Subcutaneous abdominal adipose tissue (tissue), 5 donors: ENCODE measurements at regions not wholly inside any gene's neighbourhood (a gene's known extent, or its start where the extent isn't known, plus 50 kb on each side); places are given as distances from the start of the nearest gene placed in this dataset.

ENCODE experiments used
- H3K27ac ChIP-seq: one replicate; pipeline ENCODE4 v1.7.0; 2013; ENCODE audit warnings: low read depth, mild to moderate bottlenecking, inconsistent platforms, low read length, moderate library complexity
- H3K27me3 ChIP-seq, 5 donors: one replicate each; pipeline ENCODE4 v1.7.0; 2013; ENCODE audit warnings: low read length in 5 of 5, inconsistent platforms in 1 of 5; ENCODE audit not compliant: control insufficient read depth in 5 of 5, insufficient read depth in 4 of 5
- H3K36me3 ChIP-seq, 5 donors: one replicate each; pipeline ENCODE4 v1.7.0; 2013; ENCODE audit warnings: low read length in 5 of 5; ENCODE audit not compliant: control insufficient read depth in 5 of 5, insufficient read depth in 5 of 5
- H3K4me1 ChIP-seq, 5 donors: one replicate each; pipeline ENCODE4 v1.7.0; 2013; ENCODE audit warnings: low read length in 5 of 5, mild to moderate bottlenecking in 3 of 5, moderate library complexity in 1 of 5; ENCODE audit not compliant: control insufficient read depth in 5 of 5, insufficient read depth in 5 of 5
- H3K4me3 ChIP-seq, 5 donors: one replicate each; pipeline ENCODE4 v1.7.0; 2013; ENCODE audit warnings: low read length in 5 of 5, low read depth in 1 of 5
- H3K9ac ChIP-seq, 5 donors: one replicate each; pipeline ENCODE4 v1.7.0; 2013; ENCODE audit warnings: low read length in 5 of 5, mild to moderate bottlenecking in 4 of 5, moderate library complexity in 3 of 5
- H3K9me3 ChIP-seq, 5 donors: one replicate each; pipeline ENCODE4 v1.7.0; 2013; ENCODE audit warnings: low read length in 5 of 5; ENCODE audit not compliant: control insufficient read depth in 5 of 5
- donor health status: healthy.
- donor health status: healthy.
- donor health status: healthy.
- donor health status: healthy.
- donor health status: healthy.

GRCh38 chr15:93658026-93658816, 569.2 kb upstream of the RGMA start:
- no peaks in the 10 kb centered on the region for H3K36me3 ChIP-seq
- no peak overlapping the region for H3K9ac ChIP-seq
- H3K4me1 ChIP-seq = peaks cover 0 to 2% (median 0%) of the 10 kb centered on the region in 5 donors
- no peaks in the 10 kb centered on the region for H3K27me3 ChIP-seq
- H3K27ac ChIP-seq = no peak overlapping the region
- no peak overlapping the region for H3K4me3 ChIP-seq
- H3K9me3 ChIP-seq = no peaks in the 10 kb centered on the region

DNA sequence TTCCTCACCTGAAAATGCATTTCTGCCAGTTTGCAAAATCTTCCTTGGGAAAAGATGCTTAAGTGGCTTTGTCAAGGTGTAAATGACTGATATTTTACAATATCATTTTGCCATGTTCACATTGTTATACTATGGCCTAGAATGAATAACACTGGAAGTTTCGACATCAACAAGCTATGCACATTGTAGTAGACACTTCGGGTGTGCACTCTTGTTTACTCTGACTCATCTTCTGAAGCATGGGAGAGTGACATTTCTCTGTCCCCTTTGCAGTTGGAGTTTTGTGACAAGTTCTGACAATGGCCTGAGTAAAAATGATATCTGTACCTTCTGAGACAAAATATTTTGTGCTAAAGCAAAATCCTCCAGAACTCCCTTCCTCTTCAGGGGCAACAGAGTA, 567.0 kb upstream of the RGMA start:
- no peak overlapping the region for H3K4me3 ChIP-seq
- no peaks in the 10 kb centered on the region for H3K9me3 ChIP-seq
- H3K9ac ChIP-seq = no peak overlapping the region
- H3K27me3 ChIP-seq = no peaks in the 10 kb centered on the region
- H3K36me3 ChIP-seq = no peaks in the 10 kb centered on the region
- no peak overlapping the region for H3K27ac ChIP-seq
- peaks cover 0 to 2% (median 0%) of the 10 kb centered on the region in 5 donors for H3K4me1 ChIP-seq

GRCh38 chr15:93649691-93650235, 560.8 kb upstream of the RGMA start:
- H3K9ac ChIP-seq = no peak overlapping the region
- H3K4me1 ChIP-seq = peaks cover 0 to 2% (median 0%) of the 10 kb centered on the region in 5 donors
- no peak overlapping the region for H3K4me3 ChIP-seq
- no peaks in the 10 kb centered on the region for H3K9me3 ChIP-seq
- H3K27me3 ChIP-seq = no peaks in the 10 kb centered on the region
- H3K36me3 ChIP-seq = no peaks in the 10 kb centered on the region
- no peak overlapping the region for H3K27ac ChIP-seq

DNA sequence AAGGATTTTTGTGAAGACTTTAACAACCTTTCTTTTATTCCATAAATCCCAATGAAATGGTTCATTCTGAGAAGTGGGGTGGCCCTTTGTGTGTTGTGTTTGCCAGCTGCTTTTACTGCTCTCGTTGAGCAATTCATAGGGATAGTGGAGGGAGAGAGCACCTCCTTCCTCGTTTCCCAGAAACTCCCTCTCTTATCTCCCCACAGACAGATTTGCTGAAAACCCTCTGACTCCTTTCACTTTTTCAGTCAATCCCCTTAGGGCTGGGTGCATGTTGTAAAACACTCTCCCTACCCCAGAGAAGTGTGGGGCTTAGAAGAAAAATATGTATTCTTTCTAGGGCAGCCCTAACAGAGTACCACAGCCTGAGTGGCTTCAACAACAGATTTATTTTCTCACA, 557.2 kb upstream of the RGMA start:
- Histone ChIP-seq H3K27ac (no peak overlapping the region), H3K9ac (no peak overlapping the region), H3K27me3 (no peaks in the 10 kb centered on the region), H3K4me3 (no peak overlapping the region), H3K4me1 (peaks cover 0 to 9% (median 4%) of the 10 kb centered on the region in 5 donors), H3K36me3 (no peaks in the 10 kb centered on the region), H3K9me3 (no peaks in the 10 kb centered on the region)

DNA sequence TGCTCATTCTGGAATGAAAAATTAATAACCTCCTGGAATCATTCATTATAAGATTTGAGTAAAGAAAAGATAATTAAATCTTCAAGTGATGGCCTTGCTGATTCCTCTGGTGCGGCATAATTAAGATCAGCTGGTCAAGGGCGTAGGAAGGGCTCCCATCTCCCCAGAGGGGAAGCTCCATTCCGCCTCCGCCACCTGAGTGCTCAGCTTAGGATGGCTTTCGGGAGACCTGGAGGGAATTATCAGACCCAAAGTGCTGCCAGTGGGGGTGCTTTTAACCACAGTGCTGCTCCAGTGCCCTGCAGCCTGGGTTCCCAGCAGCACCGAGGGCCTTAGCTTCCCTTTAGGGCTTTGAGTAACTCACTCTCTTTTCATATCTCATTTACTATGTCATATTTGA, 556.6 kb upstream of the RGMA start:
- Histone ChIP-seq H3K36me3 (no peaks in the 10 kb centered on the region), H3K27ac (no peak overlapping the region), H3K27me3 (no peaks in the 10 kb centered on the region), H3K9ac (no peak overlapping the region), H3K9me3 (no peaks in the 10 kb centered on the region), H3K4me3 (no peak overlapping the region), H3K4me1 (peaks cover 0 to 9% (median 4%) of the 10 kb centered on the region in 5 donors)

- Histone ChIP-seq H3K9me3 (no peaks in the 10 kb centered on the region), H3K36me3 (no peaks in the 10 kb centered on the region), H3K4me1 (peaks cover 0 to 9% (median 4%) of the 10 kb centered on the region in 5 donors), H3K27ac (no peak overlapping the region), H3K4me3 (no peak overlapping the region), H3K9ac (no peak overlapping the region), H3K27me3 (no peaks in the 10 kb centered on the region)
Observed at GRCh38 chr15:93644595-93644994, 555.6 kb upstream of the RGMA start.

DNA sequence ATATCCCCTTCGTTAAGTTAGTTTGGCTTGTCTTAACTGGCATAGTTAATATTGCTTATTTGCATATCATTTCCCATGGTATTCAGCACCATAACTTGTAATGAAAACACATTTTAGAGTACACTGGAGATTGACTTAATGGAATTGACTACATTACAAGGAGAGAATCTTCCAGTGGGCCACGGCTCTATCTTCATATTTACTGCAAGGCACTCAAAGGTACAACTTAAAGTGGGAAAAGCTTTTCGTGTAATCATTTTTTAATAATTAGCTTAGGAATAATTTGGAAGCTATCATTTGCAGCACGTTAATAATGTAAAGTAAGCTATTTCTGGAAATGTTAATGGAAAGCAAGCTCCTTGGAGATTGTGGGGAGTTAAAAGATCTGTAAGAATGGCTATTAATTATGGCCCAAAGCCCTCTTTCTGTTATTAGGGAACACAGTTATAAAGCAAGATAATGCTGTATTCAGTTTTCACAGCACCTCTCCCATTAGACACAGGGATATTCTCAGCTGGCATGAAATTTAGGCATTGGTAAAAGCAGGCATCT, 551.5 kb upstream of the RGMA start:
- Histone ChIP-seq H3K27ac (no peak overlapping the region), H3K9me3 (no peaks in the 10 kb centered on the region), H3K36me3 (no peaks in the 10 kb centered on the region), H3K4me1 (peaks cover 0 to 9% (median 4%) of the 10 kb centered on the region in 5 donors), H3K9ac (no peak overlapping the region), H3K27me3 (no peaks in the 10 kb centered on the region), H3K4me3 (no peak overlapping the region)

DNA sequence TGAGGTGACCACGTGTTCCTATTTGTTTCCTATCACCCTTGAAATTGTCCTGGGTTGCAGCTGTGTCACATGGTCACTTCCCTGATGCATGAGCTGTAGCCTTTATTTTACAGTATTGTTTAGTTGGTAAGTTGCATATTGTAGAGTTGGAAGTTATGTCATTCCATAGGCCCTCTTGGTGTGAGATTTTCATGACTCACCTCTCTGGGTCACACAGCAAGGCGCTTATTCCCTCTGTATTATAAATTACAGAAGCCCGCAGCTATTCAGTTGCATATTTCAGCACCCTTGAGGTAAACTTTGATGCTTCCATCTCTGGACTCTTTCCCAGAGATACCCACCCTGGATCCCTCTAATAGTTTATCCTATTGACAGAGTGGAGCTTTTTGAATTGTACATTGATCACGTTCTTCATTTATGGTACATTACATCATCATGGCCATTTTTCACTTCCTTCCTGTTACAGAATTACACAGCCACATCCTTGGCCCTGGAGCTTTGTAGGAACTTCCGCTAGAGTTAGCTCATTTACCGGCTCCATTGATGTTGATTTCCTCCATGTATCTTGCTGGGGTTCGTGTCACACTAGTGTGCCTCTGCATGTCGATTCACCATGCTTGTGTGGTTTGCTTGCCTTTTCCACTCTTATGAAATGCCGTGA, 543.1 kb upstream of the RGMA start:
- Histone ChIP-seq H3K36me3 (no peaks in the 10 kb centered on the region), H3K27me3 (no peaks in the 10 kb centered on the region), H3K9ac (no peak overlapping the region), H3K27ac (no peak overlapping the region), H3K4me3 (no peak overlapping the region), H3K4me1 (no peaks in the 10 kb centered on the region), H3K9me3 (peaks cover 0 to 5% (median 0%) of the 10 kb centered on the region in 5 donors)

- Histone ChIP-seq H3K36me3 (no peaks in the 10 kb centered on the region), H3K9ac (no peak overlapping the region), H3K9me3 (peaks cover 0 to 1% (median 0%) of the 10 kb centered on the region in 5 donors), H3K27ac (no peak overlapping the region), H3K27me3 (peaks cover 0 to 5% (median 0%) of the 10 kb centered on the region in 5 donors), H3K4me1 (peaks cover 0 to 3% (median 0%) of the 10 kb centered on the region in 5 donors), H3K4me3 (no peak overlapping the region)
Observed at GRCh38 chr15:93619597-93619996, 530.6 kb upstream of the RGMA start.

DNA sequence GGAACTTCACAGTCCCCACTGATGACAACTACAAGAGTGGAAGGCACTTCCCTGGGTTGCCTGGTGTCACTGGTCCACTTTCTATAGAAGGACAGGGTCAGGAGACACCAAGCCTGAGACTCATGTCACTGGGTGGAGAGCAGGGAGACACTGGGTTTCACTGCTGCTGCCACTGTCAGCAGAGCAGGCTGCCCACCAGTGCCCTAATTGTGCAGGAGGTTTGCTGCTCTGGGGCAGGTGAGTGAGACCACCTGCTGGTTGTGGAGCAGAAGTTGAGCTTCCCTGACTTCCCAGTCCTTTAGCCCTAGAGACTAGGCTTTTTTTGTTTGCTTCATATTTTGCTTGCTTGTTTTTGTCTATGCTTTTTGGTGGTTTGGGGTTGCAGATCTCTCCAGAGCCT, 528.4 kb upstream of the RGMA start:
- Histone ChIP-seq H3K9me3 (peaks cover 0 to 3% (median 0%) of the 10 kb centered on the region in 5 donors), H3K9ac (no peak overlapping the region), H3K27me3 (peaks cover 0 to 5% (median 0%) of the 10 kb centered on the region in 5 donors), H3K4me3 (no peak overlapping the region), H3K4me1 (peaks cover 0 to 3% (median 2%) of the 10 kb centered on the region in 5 donors), H3K27ac (no peak overlapping the region), H3K36me3 (no peaks in the 10 kb centered on the region)
